ENCODE measurements at regions not wholly inside any gene's neighbourhood (a gene's known extent, or its start where the extent isn't known, plus 50 kb on each side); places are given as distances from the start of the nearest gene placed in this dataset.

GRCh38 chr5:15037247-15037908 is 165.8 kb upstream of the ANKH start:
- no peak for TF ChIP-seq EGR1 (IDR thresholded peaks at IDR 0.05)
- TF ChIP-seq USF1 (IDR thresholded peaks at IDR 0.05) = no peak
- no peak for TF ChIP-seq TCF12 (IDR thresholded peaks at IDR 0.05; ENCODE audit: low read depth)
- no peak for TF ChIP-seq RAD21 (IDR thresholded peaks at IDR 0.05; ENCODE audit: low read depth)
- no peak for TF ChIP-seq CEBPB (IDR thresholded peaks at IDR 0.05)
- TF ChIP-seq YY1 (IDR thresholded peaks at IDR 0.05; ENCODE audit: low read depth) = no peak
- TF ChIP-seq TEAD4 (IDR thresholded peaks at IDR 0.05) = no peak
- no peak for TF ChIP-seq CREB1 (IDR thresholded peaks at IDR 0.05; ENCODE audit: low read depth)
- no peak for TF ChIP-seq FOXM1 (IDR thresholded peaks at IDR 0.05; ENCODE audit: borderline replicate concordance, low read depth)
- TF ChIP-seq EP300 (IDR thresholded peaks at IDR 0.05; ENCODE audit: borderline replicate concordance) = no peak
- no peak for TF ChIP-seq REST (IDR thresholded peaks at IDR 0.05; ENCODE audit: low read depth)
- no peak for TF ChIP-seq MAX (IDR thresholded peaks at IDR 0.05)
- TF ChIP-seq NFIC (IDR thresholded peaks at IDR 0.05) = no peak
- TF ChIP-seq ZBTB7A (IDR thresholded peaks at IDR 0.05; ENCODE audit: low read depth) = no peak
- no peak for TF ChIP-seq TAF1 (IDR thresholded peaks at IDR 0.05; ENCODE audit: low read depth)

- TF ChIP-seq USF1 (IDR thresholded peaks at IDR 0.05) (no peak), FOXM1 (IDR thresholded peaks at IDR 0.05; ENCODE audit: borderline replicate concordance, low read depth) (no peak), MAX (IDR thresholded peaks at IDR 0.05) (no peak), YY1 (IDR thresholded peaks at IDR 0.05; ENCODE audit: low read depth) (no peak), RAD21 (IDR thresholded peaks at IDR 0.05; ENCODE audit: low read depth) (no peak), TEAD4 (IDR thresholded peaks at IDR 0.05) (no peak), REST (IDR thresholded peaks at IDR 0.05; ENCODE audit: low read depth) (no peak), EP300 (IDR thresholded peaks at IDR 0.05; ENCODE audit: borderline replicate concordance) (no peak), NFIC (IDR thresholded peaks at IDR 0.05) (no peak), ZBTB7A (IDR thresholded peaks at IDR 0.05; ENCODE audit: low read depth) (no peak), EGR1 (IDR thresholded peaks at IDR 0.05) (no peak), CREB1 (IDR thresholded peaks at IDR 0.05; ENCODE audit: low read depth) (no peak), CEBPB (IDR thresholded peaks at IDR 0.05) (no peak), TCF12 (IDR thresholded peaks at IDR 0.05; ENCODE audit: low read depth) (no peak), TAF1 (IDR thresholded peaks at IDR 0.05; ENCODE audit: low read depth) (no peak)
These were observed 162.8 kb upstream of the ANKH start for GRCh38 chr5:15034379-15034778.

- no peak for TF ChIP-seq CEBPB (IDR thresholded peaks at IDR 0.05)
- no peak for TF ChIP-seq EGR1 (IDR thresholded peaks at IDR 0.05)
- TF ChIP-seq USF1 (IDR thresholded peaks at IDR 0.05) = no peak
- TF ChIP-seq CREB1 (IDR thresholded peaks at IDR 0.05; ENCODE audit: low read depth) = no peak
- no peak for TF ChIP-seq EP300 (IDR thresholded peaks at IDR 0.05; ENCODE audit: borderline replicate concordance)
- no peak for TF ChIP-seq NFIC (IDR thresholded peaks at IDR 0.05)
These were observed 159.6 kb upstream of the ANKH start for GRCh38 chr5:15031180-15031579.

- no peak for TF ChIP-seq TCF12 (IDR thresholded peaks at IDR 0.05; ENCODE audit: low read depth)
- no peak for TF ChIP-seq TEAD4 (IDR thresholded peaks at IDR 0.05)
- no peak for TF ChIP-seq EGR1 (IDR thresholded peaks at IDR 0.05)
- TF ChIP-seq EP300 (IDR thresholded peaks at IDR 0.05; ENCODE audit: borderline replicate concordance) = no peak
- no peak for TF ChIP-seq CREB1 (IDR thresholded peaks at IDR 0.05; ENCODE audit: low read depth)
- TF ChIP-seq CEBPB (IDR thresholded peaks at IDR 0.05) = no peak
- TF ChIP-seq FOXM1 (IDR thresholded peaks at IDR 0.05; ENCODE audit: borderline replicate concordance, low read depth) = no peak
- TF ChIP-seq ZBTB7A (IDR thresholded peaks at IDR 0.05; ENCODE audit: low read depth) = no peak
- TF ChIP-seq RAD21 (IDR thresholded peaks at IDR 0.05; ENCODE audit: low read depth) = no peak
- TF ChIP-seq REST (IDR thresholded peaks at IDR 0.05; ENCODE audit: low read depth) = no peak
These were observed 156.2 kb upstream of the ANKH start for GRCh38 chr5:15027764-15028163.

Measured in Ishikawa (cell line).